ENCODE measurements at regions not wholly inside any gene's neighbourhood (a gene's known extent, or its start where the extent isn't known, plus 50 kb on each side); places are given as distances from the start of the nearest gene placed in this dataset.

DNA sequence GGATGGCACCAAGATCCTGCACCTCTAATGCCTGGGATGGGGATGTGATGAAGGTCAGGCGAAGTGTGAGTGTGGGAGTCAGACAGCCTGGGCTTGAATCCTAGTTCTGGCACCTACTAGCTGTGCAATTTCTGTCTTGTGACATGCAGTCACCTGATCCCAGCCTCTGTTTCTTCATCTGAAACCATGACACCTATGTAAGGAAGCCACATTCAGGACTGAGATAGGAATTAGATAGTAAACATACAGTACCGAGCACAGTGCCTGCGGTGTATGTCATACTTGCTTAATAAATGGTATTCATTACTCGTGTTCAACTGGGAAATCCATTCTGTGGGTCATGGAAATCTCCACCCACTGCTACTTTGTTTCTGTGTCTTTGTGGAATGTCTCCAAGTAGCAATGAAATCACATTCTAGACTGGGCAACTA is 140.6 kb upstream of the STC2 start:
- WGBS, 2 donors = 61 to 66% methylated on average over 4 of the region's 4 CpGs
- DNase-seq (ENCODE audit: low spot score in 2 of 2) = peak in 1 of 2 donors; percentile 40
- no peak for TF ChIP-seq CTCF (IDR thresholded peaks at IDR 0.05)
- no peak for TF ChIP-seq POLR2A (IDR thresholded peaks at IDR 0.05)
- H3K4me3 ChIP-seq (ENCODE audit: low read depth, poor library complexity, severe bottlenecking) = no peak overlapping the region
- intact Hi-C loops (cut with DNase I; ENCODE audit: low total_unique reads) = no loop called here

- WGBS, 2 donors = 100% methylated on average over 1 of the region's 1 CpG
- TF ChIP-seq CTCF (IDR thresholded peaks at IDR 0.05) (no peak), POLR2A (IDR thresholded peaks at IDR 0.05) (no peak)
- peak in 1 of 2 donors; percentile 29 for DNase-seq (ENCODE audit: low spot score in 2 of 2)
- intact Hi-C loops (cut with DNase I; ENCODE audit: low total_unique reads) = no loop called here
- no peak overlapping the region for H3K4me3 ChIP-seq (ENCODE audit: low read depth, poor library complexity, severe bottlenecking)
Observed at GRCh38 chr5:173466227-173466626, 138.0 kb upstream of the STC2 start.

DNA sequence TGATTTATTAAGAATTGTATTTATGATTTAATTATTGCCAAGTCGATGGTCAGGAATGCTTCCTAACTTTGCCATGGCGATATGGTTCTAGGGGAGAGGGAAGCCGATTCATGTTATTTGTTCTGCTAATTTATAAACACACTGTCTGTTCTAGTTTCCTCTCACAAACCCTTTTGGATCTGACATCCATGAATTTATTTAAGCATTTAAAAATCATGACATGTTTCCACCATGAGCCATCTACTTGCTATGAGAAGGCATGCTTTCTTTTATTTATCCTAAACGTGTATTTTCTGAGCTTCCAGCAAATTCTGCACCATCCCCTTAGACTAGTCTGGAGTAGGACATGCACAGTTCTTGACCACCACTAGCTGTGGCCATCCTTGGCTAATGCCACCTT is 136.6 kb upstream of the STC2 start:
- intact Hi-C loops (cut with DNase I; ENCODE audit: low total_unique reads) = no loop called here
- no peak for DNase-seq (ENCODE audit: low spot score in 2 of 2)
- TF ChIP-seq CTCF (IDR thresholded peaks at IDR 0.05) (no peak), POLR2A (IDR thresholded peaks at IDR 0.05) (no peak)
- WGBS, 2 donors = 85 to 86% methylated on average over 4 of the region's 4 CpGs
- no peak overlapping the region for H3K4me3 ChIP-seq (ENCODE audit: low read depth, poor library complexity, severe bottlenecking)

GRCh38 chr5:173463207-173463606 is 135.0 kb upstream of the STC2 start:
- intact Hi-C loops (cut with DNase I; ENCODE audit: low total_unique reads) = no loop called here
- DNase-seq (ENCODE audit: low spot score in 2 of 2) = no peak
- 84 to 92% methylated on average over 3 of the region's 3 CpGs for whole genome bisulfite sequencing, 2 donors
- TF ChIP-seq CTCF (IDR thresholded peaks at IDR 0.05) = no peak
- no peak for TF ChIP-seq POLR2A (IDR thresholded peaks at IDR 0.05)
- H3K4me3 ChIP-seq (ENCODE audit: low read depth, poor library complexity, severe bottlenecking) = no peak overlapping the region

DNA sequence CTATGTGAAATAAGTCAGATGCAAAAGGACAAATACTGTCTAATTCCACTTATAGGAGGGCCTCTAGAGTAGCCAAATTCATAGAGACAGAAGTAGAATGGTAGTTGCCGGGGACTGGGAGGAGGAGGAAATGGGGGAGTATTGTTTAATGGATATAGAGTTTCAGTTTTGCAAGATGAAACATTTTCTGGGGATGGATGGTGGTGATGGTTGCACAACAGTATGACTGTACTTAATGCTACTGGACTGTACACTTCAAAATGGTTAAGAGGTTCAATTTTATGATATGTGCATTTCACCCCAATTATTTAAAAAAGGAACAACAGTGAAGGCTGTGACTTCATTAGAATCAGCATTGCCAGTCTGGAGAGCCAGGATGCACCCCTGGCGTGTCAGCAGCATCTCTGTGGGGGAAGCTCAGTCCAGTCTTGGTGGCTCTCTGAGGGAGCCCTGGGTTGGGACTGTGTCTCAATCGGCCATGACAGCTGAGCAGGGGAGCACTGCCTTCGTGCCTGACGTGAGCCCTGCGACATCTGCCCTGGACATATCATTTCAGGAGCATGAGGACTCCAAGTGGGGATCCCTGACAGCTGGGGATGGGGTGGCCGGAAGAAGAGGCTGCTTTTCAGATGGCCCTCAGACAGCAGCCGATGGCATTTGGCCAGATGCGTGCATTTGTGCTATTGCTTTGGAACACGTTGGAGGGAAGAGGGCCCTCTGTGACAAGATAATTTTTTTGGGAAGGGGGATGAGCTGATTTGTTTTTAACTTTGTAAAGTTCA is 130.8 kb upstream of the STC2 start:
- TF ChIP-seq CTCF (IDR thresholded peaks at IDR 0.05) = no peak
- no peak for TF ChIP-seq POLR2A (IDR thresholded peaks at IDR 0.05)
- DNase-seq (ENCODE audit: low spot score in 2 of 2) = no peak
- no peak overlapping the region for H3K4me3 ChIP-seq (ENCODE audit: low read depth, poor library complexity, severe bottlenecking)
- WGBS, 2 donors = 61 to 73% methylated on average over 10 of the region's 10 CpGs
- intact Hi-C loops (cut with DNase I; ENCODE audit: low total_unique reads) = no loop called here

GRCh38 chr5:173457482-173457881 is 129.3 kb upstream of the STC2 start:
- no peak for DNase-seq (ENCODE audit: low spot score in 2 of 2)
- WGBS, 2 donors = 62 to 68% methylated on average over 5 of the region's 5 CpGs
- TF ChIP-seq CTCF (IDR thresholded peaks at IDR 0.05) (no peak), POLR2A (IDR thresholded peaks at IDR 0.05) (no peak)
- H3K4me3 ChIP-seq (ENCODE audit: low read depth, poor library complexity, severe bottlenecking) = no peak overlapping the region
- intact Hi-C loops (cut with DNase I; ENCODE audit: low total_unique reads) = no loop called here

All from lower leg skin (tissue), 4 donors.